Superior temporal gyrus (tissue), 1 donor: ENCODE measurements at regions not wholly inside any gene's neighbourhood (a gene's known extent, or its start where the extent isn't known, plus 50 kb on each side); places are given as distances from the start of the nearest gene placed in this dataset.

Experiments
- DNase-seq: peaks from one replicate; pipeline ENCODE4 v3.0.0-alpha.2; 2016; ENCODE audit errors: extremely low spot score

DNA sequence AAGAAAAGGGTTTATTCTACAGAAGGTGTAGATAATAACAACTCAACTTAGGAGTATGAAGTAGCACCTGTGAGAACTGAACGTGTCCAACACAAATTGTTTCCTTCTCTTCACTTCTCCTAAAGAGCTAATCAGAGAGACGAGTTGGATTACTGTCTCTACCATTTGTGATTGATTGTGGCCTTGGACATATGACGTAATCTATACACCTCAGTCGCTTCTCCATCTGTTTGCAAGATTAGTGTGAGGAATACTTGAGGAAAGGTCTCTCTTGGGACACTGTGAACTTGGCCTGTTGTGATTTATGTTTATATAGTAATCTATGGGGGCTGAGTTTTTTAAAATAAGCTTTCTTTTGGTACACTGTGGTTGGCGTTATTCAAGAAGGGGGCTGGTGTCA lies 182.0 kb downstream of the ZNF330 start:
- no peak for DNase-seq

GRCh38 chr4:141403782-141404181 lies 183.1 kb downstream of the ZNF330 start:
- DNase-seq: no peak

- no peak for DNase-seq
These were observed 185.5 kb downstream of the ZNF330 start for GRCh38 chr4:141406237-141406636.

DNA sequence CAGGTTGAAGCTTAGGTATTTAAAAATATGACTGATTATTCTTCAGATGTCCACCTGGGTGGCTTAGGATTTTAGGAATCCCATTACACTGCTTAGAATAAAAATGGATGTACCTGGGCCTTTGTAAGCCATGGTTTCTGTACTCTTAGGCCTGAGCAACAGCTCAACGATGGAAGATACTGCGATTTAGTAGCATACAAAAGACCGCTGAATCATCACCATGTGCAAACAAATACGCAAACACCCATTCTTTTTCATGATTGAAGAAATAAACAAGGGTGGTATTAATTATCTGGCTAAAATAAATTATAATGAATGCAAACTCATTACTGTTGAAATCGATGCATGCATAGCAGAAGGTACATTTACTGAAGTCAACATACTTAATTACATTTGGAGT lies 188.9 kb downstream of the ZNF330 start:
- DNase-seq: no peak

DNA sequence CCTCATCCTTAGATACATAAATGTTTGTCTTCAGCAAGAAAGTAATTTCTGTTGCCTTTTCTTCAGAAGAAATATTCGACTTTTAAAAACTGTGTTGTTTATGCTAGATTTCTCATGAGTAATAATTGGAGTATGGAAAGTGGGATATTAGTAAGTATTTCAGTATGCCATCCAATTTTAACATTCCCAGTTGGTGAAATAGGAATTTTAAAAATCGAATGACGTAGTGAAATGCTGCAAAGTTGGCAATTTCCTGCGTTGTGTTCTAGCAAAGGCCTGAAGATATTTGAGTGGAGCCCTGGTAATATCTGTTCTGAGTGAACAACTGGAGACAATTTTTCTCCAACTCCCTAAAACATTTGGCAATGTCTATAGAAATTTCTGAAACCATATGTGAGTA lies 190.1 kb downstream of the ZNF330 start:
- no peak for DNase-seq

- no peak for DNase-seq
These were observed 191.2 kb downstream of the ZNF330 start for GRCh38 chr4:141411936-141412335.

DNA sequence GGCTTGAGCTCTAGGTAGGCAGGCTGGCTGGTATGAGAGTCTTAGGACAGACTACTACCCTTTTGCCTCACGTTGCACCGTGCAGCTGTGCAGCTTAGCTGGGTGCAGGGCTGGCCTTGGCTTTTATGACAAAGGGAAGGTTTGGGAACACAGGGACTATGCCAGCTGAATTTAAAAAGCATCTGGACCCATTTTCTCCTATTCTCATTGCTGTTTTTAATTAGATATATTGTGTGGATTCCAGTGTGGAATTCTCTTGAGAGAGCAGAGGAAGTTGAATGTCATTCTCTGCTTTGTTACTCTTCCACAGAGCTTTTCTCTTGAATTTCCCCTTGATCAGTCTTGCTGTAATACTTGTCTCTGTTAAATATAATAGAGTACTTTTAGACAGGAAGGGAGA lies 192.7 kb downstream of the ZNF330 start:
- DNase-seq: no peak

- no peak for DNase-seq
These were observed 195.0 kb downstream of the ZNF330 start for GRCh38 chr4:141415651-141416050.

DNA sequence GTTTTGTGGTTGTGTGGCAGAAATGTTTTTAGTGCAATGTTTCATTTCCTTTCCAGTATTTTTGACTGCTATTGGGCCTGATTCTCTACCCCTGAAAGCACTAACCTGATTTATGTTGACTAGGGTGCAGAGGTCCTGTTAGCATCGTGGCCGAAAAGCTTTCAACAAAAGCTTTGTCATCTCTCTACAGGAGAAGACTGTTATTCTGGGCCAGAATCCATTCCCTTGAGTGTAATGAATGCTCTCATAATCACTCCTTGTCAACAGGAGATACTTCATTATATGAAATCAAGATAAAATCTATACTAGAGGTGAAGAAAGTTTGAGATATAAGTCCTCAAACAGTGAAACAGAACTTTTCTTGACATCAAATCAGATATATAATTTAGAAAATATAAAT lies 195.5 kb downstream of the ZNF330 start:
- DNase-seq: no peak

- DNase-seq: no peak
These were observed 196.1 kb downstream of the ZNF330 start for GRCh38 chr4:141416677-141417363.

DNA sequence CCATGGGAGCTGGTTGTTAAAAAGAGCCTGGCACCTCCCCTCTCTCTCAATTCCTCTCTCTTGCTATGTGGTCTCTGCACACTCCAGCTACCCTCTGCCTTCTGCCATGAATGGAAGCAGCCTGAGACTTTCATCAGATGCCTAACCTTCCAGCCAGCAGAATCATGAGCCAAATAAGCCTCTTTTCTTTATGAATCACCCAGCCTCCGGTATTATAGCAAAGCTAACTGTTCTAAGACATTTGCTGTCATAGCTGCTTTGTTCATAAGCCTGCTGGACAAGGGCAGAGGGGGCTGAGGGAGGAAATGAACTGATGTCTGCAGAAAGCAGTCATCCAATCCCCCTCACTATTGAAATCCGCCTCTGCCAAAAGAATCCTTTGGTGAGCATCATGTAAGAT lies 196.7 kb downstream of the ZNF330 start:
- no peak for DNase-seq

GRCh38 chr4:141425124-141425523 lies 204.4 kb downstream of the ZNF330 start:
- DNase-seq: no peak

DNA sequence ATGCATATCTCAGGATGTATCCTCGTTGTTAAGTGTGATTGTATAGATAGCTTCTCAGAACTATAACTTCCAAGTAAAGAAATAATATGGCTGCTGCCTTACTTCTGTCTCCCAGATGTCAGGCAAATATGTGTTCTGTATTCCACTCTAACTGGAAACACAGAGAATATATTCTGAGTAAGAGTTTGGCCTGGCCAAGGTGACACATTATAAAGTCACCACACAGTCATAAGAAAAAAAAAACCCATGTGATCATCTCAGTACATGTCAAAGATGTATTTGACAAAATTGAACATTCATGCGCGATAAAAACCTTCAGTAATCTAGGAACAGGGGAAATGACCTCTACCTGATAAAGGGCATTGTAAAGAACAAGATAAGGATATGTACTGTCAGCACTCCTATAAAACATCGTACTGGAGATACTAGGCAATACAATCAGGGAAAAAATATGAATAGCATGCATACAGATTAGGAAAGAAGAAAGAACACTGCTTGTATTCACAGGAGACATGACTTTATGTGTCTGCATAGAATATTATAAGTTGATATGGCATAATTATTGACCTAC lies 207.1 kb downstream of the ZNF330 start:
- DNase-seq: no peak

DNA sequence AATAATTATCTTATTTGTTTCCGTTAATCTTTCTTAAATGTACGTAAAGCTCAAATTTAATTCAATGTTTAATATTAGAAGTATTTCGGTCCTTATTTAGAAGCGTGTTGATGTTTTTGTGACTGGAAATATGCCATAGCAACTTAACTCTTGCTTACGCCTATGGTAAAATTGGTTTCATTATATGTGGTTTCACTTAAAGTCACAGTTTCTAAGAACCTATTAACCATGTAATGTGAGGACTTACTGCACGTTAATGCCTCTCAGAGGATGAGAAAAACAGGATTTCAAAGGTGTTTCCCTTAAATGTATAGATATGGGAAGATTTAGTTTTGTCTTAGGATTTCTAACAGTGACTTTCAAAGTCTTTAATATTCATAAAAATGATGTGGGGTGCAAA lies 206.4 kb upstream of the IL15 start:
- DNase-seq: no peak

DNA sequence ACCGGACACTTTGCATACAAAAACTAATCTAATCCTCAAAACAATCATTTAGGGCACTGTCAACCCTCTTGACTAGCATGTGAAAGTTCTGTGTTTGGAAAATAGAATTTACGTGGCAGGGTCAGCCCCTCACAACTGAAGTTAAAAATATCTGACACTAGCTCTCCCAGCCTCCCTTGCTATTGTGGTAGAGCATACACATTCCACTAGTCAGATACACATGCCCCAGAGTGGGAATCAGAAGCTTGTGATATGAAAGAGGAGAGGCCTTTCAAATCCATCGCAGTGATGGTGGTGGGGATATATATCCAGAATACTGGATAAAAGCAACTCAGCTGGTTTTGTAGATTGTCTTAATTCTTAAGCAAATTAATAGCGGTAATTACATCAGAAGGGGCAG lies 205.7 kb upstream of the IL15 start:
- no peak for DNase-seq

- no peak for DNase-seq
These were observed 204.2 kb upstream of the IL15 start for GRCh38 chr4:141432000-141432712.

GRCh38 chr4:141435446-141436225 lies 200.7 kb upstream of the IL15 start:
- no peak for DNase-seq

DNA sequence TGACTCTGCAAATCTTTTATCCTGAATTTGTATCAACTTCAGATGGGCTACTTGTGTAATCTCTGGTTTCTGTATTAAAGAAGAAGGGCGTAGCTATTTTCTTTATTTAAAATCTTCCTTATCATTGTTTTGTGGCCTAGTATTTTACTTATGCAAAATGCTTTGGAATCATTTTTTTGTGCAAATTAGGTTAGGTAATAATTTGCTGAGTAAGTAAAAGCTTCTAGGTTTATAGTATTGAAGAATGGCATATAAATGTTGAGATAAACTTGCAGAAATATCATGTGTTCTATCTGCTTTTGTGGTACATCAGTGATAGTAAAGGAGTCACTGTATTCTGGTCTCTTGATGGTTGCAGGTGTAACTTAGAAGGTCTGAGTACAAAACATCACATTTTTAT lies 197.2 kb upstream of the IL15 start:
- no peak for DNase-seq

DNA sequence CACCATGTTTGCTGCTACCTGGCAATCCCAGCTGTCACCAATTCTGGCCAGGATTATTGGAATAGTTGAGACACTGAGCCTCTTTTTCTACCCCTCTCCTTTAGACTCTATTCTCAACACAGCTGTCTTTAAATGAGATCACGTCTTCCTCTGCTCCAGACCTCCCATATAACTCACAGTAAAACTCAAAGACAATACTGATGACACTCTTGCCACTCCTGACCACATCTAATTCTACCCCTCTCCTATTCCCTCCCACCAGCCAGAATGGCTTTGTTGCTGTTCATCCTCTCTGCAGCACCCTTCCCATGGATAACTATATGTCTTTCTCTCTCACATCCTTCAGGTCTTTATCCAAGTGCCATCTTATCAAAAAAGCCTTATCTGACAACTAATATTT lies 188.6 kb upstream of the IL15 start:
- no peak for DNase-seq

GRCh38 chr4:141448490-141448889 lies 187.9 kb upstream of the IL15 start:
- no peak for DNase-seq

DNA sequence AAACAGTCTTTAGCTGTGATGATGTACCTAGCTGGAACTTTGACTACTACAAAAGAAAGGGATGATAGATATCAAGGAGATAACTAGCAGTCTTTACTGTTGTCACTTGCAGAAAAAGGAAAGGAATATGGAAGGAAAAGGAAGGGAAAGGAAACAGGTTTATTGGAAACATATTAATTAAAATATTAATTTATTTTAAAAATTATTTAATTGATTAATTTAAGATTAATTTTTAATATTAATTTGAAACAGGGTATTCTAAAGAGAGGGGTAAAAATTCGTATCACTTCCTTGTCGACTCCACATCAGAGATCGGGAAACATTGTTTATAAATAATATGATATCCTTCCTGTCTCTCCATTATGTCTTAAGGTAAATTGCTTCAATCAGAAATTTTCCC lies 186.5 kb upstream of the IL15 start:
- no peak for DNase-seq

DNA sequence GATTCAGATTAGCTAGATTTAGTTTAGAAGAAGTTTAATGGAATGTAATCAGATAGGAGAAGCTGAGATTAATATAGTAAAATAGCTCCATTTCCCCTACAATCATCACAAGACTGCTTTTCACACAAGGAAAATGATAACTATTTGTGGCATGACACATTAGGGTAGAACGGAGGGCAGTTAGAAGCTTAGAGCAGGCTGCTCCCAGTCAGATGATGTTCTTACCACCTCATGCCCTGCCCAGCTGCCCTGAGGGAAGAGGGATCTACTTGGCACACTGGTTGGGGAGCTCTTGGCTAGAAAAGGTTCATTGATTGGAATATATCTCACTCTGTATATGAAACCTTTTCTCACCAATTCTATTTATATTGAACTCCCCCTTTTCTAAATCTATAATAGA lies 180.7 kb upstream of the IL15 start:
- DNase-seq: no peak

GRCh38 chr4:141457653-141458052 lies 178.7 kb upstream of the IL15 start:
- no peak for DNase-seq
